T-helper 17 cell (primary cell): ENCODE measurements at regions not wholly inside any gene's neighbourhood (a gene's known extent, or its start where the extent isn't known, plus 50 kb on each side); places are given as distances from the start of the nearest gene placed in this dataset.

Experiments
- ATAC-seq: fragments of 150-1000 bp; cut with Tn5 transposase; 2 replicates; pipeline ENCODE4 v1.10.0; 2021; ENCODE audit warnings: mild to moderate bottlenecking, moderate library complexity
- DNase-seq, 3 donors: peaks; one replicate each; pipeline versions ENCODE4 v3.0.0 to v3.0.0-alpha.2; 2020 to 2021
- H3K9me3 ChIP-seq: one replicate; pipeline ENCODE4 v1.7.0; 2013; ENCODE audit warnings: low read length, mild to moderate bottlenecking; ENCODE audit not compliant: control insufficient read depth, poor library complexity, severe bottlenecking
- H3K27ac Mint-ChIP-seq: one replicate; pipeline ENCODE4 v1.8.0; 2022; ENCODE audit warnings: mild to moderate bottlenecking, moderate library complexity, mixed read lengths
- H3K27me3 Mint-ChIP-seq: one replicate; pipeline ENCODE4 v1.8.0; 2022; ENCODE audit warnings: mixed read lengths
- H3K36me3 Mint-ChIP-seq: one replicate; pipeline ENCODE4 v1.8.0; 2022; ENCODE audit warnings: low read depth, mixed read lengths
- H3K4me1 Mint-ChIP-seq: one replicate; pipeline ENCODE4 v1.8.0; 2022; ENCODE audit warnings: mild to moderate bottlenecking, mixed read lengths
- H3K4me3 Mint-ChIP-seq: one replicate; pipeline ENCODE4 v1.8.0; 2022; ENCODE audit warnings: mild to moderate bottlenecking, moderate library complexity, mixed read lengths

DNA sequence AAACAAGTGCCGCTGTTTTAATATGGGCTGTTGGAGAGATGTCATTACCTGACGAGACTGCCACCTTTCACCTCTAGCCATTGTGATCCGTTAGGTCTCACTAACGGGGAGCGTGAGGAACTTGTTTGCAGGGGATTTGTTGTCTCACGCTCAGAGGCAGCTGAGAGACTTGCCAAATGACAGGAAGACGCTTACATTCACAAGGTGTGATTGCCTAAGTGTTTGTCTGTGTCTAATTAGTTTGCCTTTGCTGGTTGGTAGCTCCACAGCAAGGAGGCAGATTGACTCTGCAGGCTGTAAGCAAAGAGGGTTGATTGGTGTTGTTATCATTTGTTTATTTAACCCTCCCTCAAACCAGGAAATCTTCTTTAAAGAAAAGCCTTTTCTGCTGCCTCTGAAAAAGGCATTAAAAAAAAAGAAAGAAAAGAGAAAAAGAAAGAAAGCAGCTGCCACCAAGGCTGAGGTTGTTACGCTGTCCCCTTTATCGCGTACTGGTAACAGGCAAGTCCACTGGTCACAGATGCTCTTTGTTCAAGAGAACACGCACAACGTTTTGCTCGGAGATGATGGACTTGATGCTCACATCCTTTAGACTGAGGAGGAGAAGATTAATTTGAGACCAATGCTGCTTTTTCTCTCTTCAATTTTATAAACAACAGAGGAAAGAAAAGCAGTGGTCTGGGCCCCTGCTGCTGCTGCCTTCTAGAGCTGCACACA, 203.9 kb downstream of the ZNF326 start:
- no peak overlapping the region for H3K27ac Mint-ChIP-seq
- H3K27me3 Mint-ChIP-seq: peaks cover 47% of the 10 kb centered on the region
- no peak for DNase-seq
- no peaks in the 10 kb centered on the region for H3K36me3 Mint-ChIP-seq
- H3K4me3 Mint-ChIP-seq: no peak overlapping the region
- H3K4me1 Mint-ChIP-seq: no peaks in the 10 kb centered on the region
- H3K9me3 ChIP-seq: no peaks in the 10 kb centered on the region
- ATAC-seq: no peak

DNA sequence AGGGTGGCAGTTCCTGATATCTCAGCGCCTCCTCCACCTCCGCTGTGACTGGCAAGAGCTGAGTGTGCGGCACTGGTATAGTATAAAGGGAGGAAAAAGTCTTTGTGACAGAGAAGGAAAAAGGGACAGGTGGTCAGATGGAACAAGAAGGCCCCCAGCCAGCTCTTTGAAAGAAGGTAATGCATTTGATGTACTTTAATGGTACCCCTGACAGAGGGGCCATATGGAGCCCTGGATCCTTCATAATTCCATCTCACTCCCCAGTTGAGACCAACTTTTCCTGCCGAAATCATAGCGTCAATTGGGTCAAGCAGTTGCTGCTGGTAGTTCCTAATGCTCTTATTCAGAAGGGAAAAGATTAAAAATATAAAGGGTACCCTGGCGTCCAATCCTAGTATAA, 198.2 kb downstream of the ZNF326 start:
- H3K9me3 ChIP-seq: no peaks in the 10 kb centered on the region
- no peaks in the 10 kb centered on the region for H3K36me3 Mint-ChIP-seq
- no peaks in the 10 kb centered on the region for H3K4me1 Mint-ChIP-seq
- no peak for ATAC-seq
- no peak overlapping the region for H3K4me3 Mint-ChIP-seq
- DNase-seq: no peak
- H3K27me3 Mint-ChIP-seq: peaks cover 38% of the 10 kb centered on the region
- no peak overlapping the region for H3K27ac Mint-ChIP-seq

DNA sequence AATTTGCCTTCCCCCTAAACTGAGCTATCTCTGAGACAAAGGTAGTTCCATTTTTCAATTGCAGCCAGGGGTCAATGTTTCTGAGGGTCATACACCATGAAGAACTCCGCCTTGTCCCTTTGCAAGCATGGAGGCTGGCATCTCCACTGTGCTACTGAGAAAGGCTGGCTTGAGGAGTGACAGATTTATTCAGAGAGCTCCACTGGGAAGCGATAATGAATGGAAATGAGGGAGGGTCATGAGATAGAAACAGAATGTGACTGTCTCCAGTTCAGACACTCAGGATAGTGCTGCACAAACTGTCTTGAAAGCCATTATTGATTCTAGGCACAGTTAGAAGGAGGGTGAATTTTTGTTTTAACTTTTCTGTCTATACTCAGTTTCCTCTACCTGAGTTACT, 197.5 kb downstream of the ZNF326 start:
- DNase-seq (no peak), ATAC-seq (no peak)
- H3K4me3 Mint-ChIP-seq: no peak overlapping the region
- no peaks in the 10 kb centered on the region for H3K36me3 Mint-ChIP-seq
- no peak overlapping the region for H3K27ac Mint-ChIP-seq
- no peaks in the 10 kb centered on the region for H3K9me3 ChIP-seq
- H3K27me3 Mint-ChIP-seq: peaks cover 44% of the 10 kb centered on the region
- H3K4me1 Mint-ChIP-seq: no peaks in the 10 kb centered on the region

DNA sequence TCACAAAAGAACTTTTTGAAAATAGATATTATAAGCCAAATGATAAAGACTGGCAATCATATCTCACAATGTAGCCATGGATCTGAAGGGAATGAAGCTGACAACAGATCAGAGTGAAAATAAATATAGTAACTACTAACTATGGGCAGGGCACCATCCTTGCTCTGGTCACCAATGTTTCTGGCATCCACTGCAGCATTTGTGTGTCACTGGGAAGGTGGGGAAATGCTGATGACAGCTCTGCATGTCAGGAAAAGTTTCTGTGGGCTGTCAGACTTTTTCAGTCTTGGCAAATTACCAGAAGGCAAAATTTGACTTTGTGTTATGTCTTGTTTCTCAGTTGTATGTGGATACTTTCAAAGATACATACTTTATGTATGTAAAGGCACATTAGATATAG, 195.6 kb downstream of the ZNF326 start:
- ATAC-seq (no peak), DNase-seq (no peak)
- Mint-ChIP-seq H3K4me1 (no peaks in the 10 kb centered on the region), H3K4me3 (no peak overlapping the region), H3K27me3 (peaks cover 31% of the 10 kb centered on the region), H3K36me3 (no peaks in the 10 kb centered on the region), H3K27ac (no peak overlapping the region)
- no peaks in the 10 kb centered on the region for H3K9me3 ChIP-seq

DNA sequence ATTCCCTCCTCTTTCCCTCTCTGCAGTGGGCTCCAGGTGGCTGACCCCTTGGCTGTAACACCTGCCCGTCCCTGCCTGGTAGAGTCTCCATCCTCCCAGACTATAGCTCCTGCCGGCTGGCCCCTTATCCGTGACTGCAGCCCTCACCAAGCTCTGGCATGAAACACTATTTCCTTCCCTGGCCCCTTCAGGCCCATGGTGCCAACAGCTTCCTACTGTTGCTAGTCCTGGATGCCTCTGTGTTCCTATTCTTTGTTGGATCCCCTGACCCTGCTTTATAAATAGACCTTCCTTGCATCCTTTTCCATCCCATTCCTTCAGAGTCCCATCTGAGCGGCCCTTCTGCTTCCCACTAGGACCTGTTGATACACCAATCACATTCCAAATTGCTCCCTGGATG, 195.0 kb downstream of the ZNF326 start:
- peaks cover 29% of the 10 kb centered on the region for H3K27me3 Mint-ChIP-seq
- no peaks in the 10 kb centered on the region for H3K9me3 ChIP-seq
- no peaks in the 10 kb centered on the region for H3K36me3 Mint-ChIP-seq
- no peak overlapping the region for H3K27ac Mint-ChIP-seq
- no peak overlapping the region for H3K4me3 Mint-ChIP-seq
- no peaks in the 10 kb centered on the region for H3K4me1 Mint-ChIP-seq
- no peak for DNase-seq
- ATAC-seq: no peak

DNA sequence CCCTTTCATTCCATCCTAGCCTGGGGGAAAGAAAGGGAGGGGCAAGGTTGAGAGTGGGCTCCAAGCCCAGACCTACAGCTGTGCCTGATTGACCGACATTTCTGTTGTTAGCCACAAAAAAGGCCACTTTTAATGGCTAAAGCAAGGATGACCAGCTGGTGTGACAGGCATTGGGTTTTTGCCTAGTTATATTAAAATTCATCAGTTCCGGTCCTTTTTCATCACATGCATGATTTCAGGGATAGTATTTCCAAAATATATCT, 192.3 kb downstream of the ZNF326 start:
- no peak overlapping the region for H3K4me3 Mint-ChIP-seq
- H3K27ac Mint-ChIP-seq: no peak overlapping the region
- no peaks in the 10 kb centered on the region for H3K36me3 Mint-ChIP-seq
- H3K27me3 Mint-ChIP-seq: peaks cover 25% of the 10 kb centered on the region
- no peaks in the 10 kb centered on the region for H3K9me3 ChIP-seq
- no peak for DNase-seq
- no peak for ATAC-seq
- H3K4me1 Mint-ChIP-seq: no peaks in the 10 kb centered on the region

DNA sequence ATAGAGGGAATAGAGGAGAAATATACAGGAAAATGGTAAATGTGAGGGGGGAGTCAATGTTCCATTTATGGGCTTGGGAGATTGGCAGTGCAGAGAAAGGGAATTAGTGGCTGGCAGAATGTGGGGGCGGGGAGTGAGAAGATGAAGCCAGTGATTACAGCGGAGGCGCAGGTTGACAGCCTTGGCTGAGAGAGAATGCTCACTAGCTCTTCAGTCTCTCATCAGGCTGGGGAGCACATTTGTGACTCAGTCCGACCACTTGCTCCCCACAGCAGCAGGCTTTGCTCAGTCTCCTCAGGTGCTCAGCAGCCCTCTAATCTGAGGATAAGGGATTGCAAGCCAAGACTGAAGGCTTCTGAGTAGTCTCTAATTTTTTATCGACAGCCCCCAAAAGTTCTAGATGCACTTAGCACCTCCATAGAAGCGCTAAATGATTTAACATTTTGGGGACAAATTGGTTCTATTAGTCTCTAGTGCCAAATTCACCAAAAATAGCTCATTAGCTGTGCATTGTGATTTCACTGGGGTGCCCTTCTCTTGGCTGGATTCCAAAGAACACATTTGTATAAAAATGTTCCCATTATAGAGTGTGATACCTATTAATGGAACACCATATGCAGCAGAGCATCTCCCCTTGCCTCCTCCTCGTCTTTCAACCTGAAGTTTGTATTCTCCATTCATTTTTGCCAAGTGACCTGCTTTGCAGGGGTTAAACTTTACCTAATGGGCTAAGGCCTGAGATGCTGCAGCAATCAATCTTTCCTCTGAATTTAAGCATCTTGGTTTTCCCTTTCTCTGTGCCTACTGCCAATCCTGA, 191.8 kb downstream of the ZNF326 start:
- H3K9me3 ChIP-seq: no peaks in the 10 kb centered on the region
- H3K27me3 Mint-ChIP-seq: peaks cover 25% of the 10 kb centered on the region
- H3K4me3 Mint-ChIP-seq: no peak overlapping the region
- H3K4me1 Mint-ChIP-seq: no peaks in the 10 kb centered on the region
- no peak for DNase-seq
- ATAC-seq: no peak
- no peak overlapping the region for H3K27ac Mint-ChIP-seq
- H3K36me3 Mint-ChIP-seq: no peaks in the 10 kb centered on the region

DNA sequence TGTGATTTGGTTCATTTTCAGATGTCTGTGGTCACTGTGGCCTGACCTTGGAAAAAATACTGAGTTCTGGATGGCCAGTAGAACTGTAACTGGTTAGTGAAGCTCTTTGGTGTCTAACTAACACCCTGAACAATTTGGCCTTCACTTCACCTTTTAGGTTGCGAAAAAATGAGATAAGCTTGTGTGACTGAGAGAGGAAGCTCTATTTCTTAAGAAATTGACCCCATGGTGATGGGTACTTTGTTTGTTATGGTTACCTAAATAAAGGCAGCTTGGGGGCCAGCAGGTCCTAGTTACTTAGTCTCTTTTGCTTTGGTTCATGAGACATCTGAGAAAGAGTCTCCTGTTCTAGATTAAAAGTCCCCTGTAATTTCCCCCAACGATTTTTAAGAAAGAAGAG, 181.6 kb downstream of the ZNF326 start:
- DNase-seq (no peak), ATAC-seq (no peak)
- no peak overlapping the region for H3K27ac Mint-ChIP-seq
- no peaks in the 10 kb centered on the region for H3K4me1 Mint-ChIP-seq
- no peaks in the 10 kb centered on the region for H3K9me3 ChIP-seq
- peaks cover 2% of the 10 kb centered on the region for H3K36me3 Mint-ChIP-seq
- H3K27me3 Mint-ChIP-seq: peaks cover 26% of the 10 kb centered on the region
- H3K4me3 Mint-ChIP-seq: no peak overlapping the region

DNA sequence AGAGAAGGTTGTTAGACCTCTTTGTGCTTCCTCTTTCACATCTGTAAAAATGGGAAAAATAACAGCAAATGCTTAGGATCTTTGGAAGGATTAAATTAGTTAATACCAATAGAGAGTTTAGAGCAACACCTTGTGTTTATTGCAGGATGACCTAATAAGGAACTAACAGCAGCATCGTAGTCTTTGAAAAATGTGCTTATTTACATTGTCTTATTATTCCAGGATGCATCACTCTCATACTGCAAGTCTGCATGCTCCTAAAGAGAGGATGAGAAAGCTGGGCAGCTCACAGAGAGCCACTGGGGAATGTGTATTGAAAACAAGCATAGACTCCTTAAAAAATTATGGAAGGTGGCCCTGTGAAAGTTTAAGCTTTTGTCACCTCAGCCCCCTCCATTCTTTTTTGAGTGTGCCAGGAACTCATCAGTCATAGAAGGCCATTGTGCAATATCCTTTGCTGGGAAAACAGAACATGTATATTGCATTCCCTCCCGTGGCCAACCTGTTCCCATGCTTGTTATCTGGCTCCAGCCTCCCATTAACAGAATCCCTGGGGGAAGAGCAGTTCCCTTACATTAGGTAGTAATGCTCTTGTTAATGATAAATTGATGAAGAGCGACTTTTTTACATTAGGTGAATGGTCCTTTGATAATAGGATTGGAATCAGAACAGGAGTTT, 180.7 kb downstream of the ZNF326 start:
- H3K36me3 Mint-ChIP-seq: peaks cover 2% of the 10 kb centered on the region
- ATAC-seq (no peak), DNase-seq (no peak)
- no peak overlapping the region for H3K27ac Mint-ChIP-seq
- H3K27me3 Mint-ChIP-seq: peaks cover 26% of the 10 kb centered on the region
- H3K4me3 Mint-ChIP-seq: no peak overlapping the region
- H3K9me3 ChIP-seq: no peaks in the 10 kb centered on the region
- H3K4me1 Mint-ChIP-seq: no peaks in the 10 kb centered on the region

DNA sequence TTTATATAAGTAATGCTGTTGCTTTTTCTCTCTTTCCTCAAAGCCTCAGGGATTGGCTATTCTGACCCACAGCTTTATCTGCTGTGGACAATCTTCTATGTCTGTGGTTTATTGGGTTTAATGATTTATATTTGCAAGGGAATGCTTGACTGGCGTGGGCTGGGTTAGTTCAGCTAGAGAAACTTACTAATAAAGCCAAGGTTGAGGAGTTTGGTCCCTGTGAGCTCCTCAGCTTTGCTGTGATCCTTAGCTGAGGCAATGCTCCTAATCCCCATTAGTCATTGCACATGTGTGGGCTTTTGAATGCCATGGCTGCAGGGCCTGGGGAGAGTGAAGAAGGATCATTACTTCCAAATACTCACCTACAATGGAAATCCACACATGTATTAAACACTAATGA, 179.3 kb downstream of the ZNF326 start:
- DNase-seq (no peak), ATAC-seq (no peak)
- H3K36me3 Mint-ChIP-seq: peaks cover 4% of the 10 kb centered on the region
- no peak overlapping the region for H3K27ac Mint-ChIP-seq
- no peaks in the 10 kb centered on the region for H3K9me3 ChIP-seq
- H3K27me3 Mint-ChIP-seq: peaks cover 20% of the 10 kb centered on the region
- no peaks in the 10 kb centered on the region for H3K4me1 Mint-ChIP-seq
- H3K4me3 Mint-ChIP-seq: no peak overlapping the region

DNA sequence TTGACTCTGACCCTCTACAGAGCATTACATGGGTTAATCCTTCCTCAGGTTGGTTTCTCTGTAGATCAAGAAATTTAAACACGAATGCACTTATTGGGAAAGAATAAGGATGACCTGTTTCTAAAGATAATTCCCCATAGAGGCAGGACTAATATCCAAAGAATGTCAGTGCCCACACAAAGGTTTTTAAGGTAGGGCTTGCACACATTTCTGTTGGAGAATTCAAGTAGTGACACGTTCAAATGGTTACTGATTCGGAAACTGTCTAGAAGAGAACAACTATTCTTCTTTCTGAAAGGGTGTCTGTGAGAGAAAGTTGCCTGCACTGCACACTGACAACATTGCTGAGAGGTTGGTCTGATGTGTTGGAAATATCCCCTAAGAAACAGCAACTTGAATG, 167.3 kb downstream of the ZNF326 start:
- Mint-ChIP-seq H3K27me3 (peaks cover 64% of the 10 kb centered on the region), H3K27ac (no peak overlapping the region), H3K4me3 (no peak overlapping the region), H3K36me3 (peaks cover 2% of the 10 kb centered on the region), H3K4me1 (no peaks in the 10 kb centered on the region)
- no peaks in the 10 kb centered on the region for H3K9me3 ChIP-seq
- ATAC-seq: no peak
- no peak for DNase-seq

DNA sequence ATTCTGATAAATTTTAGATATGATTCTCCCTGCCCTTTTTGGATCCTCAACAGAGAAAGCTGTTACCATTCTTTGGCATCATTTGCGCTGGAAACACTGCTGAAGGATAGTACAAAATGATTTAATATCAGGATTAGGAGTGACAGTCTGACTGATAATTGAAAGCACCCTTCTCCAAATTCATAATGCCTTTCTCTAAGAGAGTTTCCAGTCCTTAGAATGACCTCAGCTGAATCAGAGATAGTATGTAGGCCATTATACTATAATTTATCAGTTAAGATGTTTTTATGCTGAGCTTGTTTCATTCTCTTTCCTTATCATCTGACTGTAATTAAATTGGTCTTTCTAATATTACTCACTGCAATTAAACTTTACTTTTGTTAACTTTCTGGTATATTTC, 166.7 kb downstream of the ZNF326 start:
- peaks cover 2% of the 10 kb centered on the region for H3K36me3 Mint-ChIP-seq
- H3K4me3 Mint-ChIP-seq: no peak overlapping the region
- H3K4me1 Mint-ChIP-seq: no peaks in the 10 kb centered on the region
- DNase-seq (no peak), ATAC-seq (no peak)
- peaks cover 64% of the 10 kb centered on the region for H3K27me3 Mint-ChIP-seq
- no peaks in the 10 kb centered on the region for H3K9me3 ChIP-seq
- no peak overlapping the region for H3K27ac Mint-ChIP-seq

DNA sequence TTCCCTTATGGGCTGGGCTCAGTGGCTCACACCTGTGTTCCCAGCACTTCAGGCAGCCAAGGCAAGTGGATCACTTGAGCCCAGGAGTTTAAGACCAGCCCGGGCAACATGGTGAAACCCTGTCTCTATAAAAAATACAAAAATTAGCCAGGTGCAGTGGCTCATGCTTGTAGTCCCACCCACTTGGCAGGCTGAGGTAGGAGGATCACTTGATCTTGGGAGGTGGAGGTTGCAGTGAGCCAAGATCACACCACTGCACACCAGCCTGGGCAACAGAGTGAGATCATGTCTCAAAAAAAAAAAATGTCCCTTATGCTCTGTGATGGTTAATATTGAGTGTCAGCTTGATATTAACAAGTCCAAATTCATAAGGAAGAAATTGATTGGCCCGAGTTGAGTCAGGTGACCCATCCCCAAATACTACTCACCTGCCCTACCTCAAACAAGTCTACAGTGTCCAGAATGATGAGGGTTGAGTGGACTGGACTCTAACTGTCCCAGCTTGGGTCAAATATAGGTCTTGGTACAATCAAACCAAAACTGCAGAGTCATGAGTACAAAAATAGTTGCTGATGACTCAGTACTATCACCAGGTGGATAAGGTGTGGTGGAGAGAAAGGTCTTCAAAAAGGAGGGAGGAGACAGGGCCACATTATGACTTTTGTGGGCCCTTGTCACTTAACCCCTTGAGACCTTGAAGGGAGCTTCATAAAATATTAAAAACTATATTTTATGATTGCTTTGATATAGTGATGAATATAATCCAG, 161.0 kb downstream of the ZNF326 start:
- no peaks in the 10 kb centered on the region for H3K9me3 ChIP-seq
- Mint-ChIP-seq H3K36me3 (peaks cover 2% of the 10 kb centered on the region), H3K27ac (no peak overlapping the region), H3K27me3 (peaks cover 36% of the 10 kb centered on the region), H3K4me1 (no peaks in the 10 kb centered on the region), H3K4me3 (no peak overlapping the region)
- no peak for DNase-seq
- ATAC-seq: no peak
